K562 (cell line): ENCODE measurements at regions not wholly inside any gene's neighbourhood (a gene's known extent, or its start where the extent isn't known, plus 50 kb on each side); places are given as distances from the start of the nearest gene placed in this dataset.
"Not testable (repeated sequence)": the region's sequence is repeated elsewhere in the genome, so short reads cannot be mapped to it uniquely, and the experiment has no call there.

Experiments used
- ATAC-seq: fragments of 200-7000 bp; cut with Tn5 transposase; 3 replicates; pipeline ENCODE4 v1.9.1; 2020; ENCODE audit warnings: moderate library complexity
- BruUV-seq: library from RNA; stranded (reverse); fragments of 400-500 nt; replicated peaks from 2 replicates; lab custom pipeline; 2021; lab: Mats Ljungman, UMichigan
- CTCF ChIA-PET: fragments of 300-600 bp; formaldehyde crosslinking; extraction: SDS; loops from one replicate; lab custom pipeline; 2021; ENCODE audit warnings: low intra/inter-chr PET ratio; lab: Yijun Ruan, JAX
- POLR2A ChIA-PET: fragments of 300-600, 350-650 bp; sonication (Branson Sonifier 250); formaldehyde crosslinking; extraction: SDS; loops from one replicate; lab custom pipeline; 2021; ENCODE audit warnings: antibody characterized with exemption, inconsistent platforms; lab: Yijun Ruan, JAX
- DNase-seq, 4 experiments: peaks; one replicate each; pipeline versions ENCODE4 v3.0.0 to v3.0.0-alpha.2; 2011 to 2018; ENCODE audit warnings: low spot score in 3 of 4, mixed read lengths in 3 of 4; ENCODE audit errors: extremely low read depth in 1 of 4
- FAIRE-seq: peaks from 2 replicates; lab custom pipeline; 2011; peaks lifted over from hg19 to GRCh38; lab: Jason Lieb, UNC
- H2AFZ ChIP-seq: 2 replicates; pipeline ENCODE4 v1.6.0; 2011; ENCODE audit warnings: low read depth, low read length, control low read depth, inconsistent platforms
- H3K27ac ChIP-seq: fragments of 200-600 bp; 3 replicates; pipeline ENCODE4 v1.8.0; 2011; ENCODE audit warnings: low read depth, mild to moderate bottlenecking, control low read depth, inconsistent platforms, low read length, moderate library complexity, mixed read lengths; ENCODE audit errors: extremely low read depth
- H3K27me3 ChIP-seq, 2 experiments: fragments of 300-600 bp in 1 of 2; 2 replicates in 1 of 2; 3 replicates in 1 of 2; pipeline versions ENCODE4 v1.6.0 to v1.8.0; 2011; ENCODE audit warnings: inconsistent platforms in 2 of 2, low read length in 2 of 2, mild to moderate bottlenecking in 1 of 2, mixed read lengths in 1 of 2, moderate library complexity in 1 of 2; ENCODE audit not compliant: control insufficient read depth in 2 of 2, insufficient read depth in 2 of 2
- H3K36me3 ChIP-seq: fragments of 300-600 bp; 3 replicates; pipeline ENCODE4 v1.8.0; 2011; ENCODE audit warnings: mild to moderate bottlenecking, low read length, inconsistent platforms; ENCODE audit not compliant: control insufficient read depth, insufficient read depth
- H3K4me1 ChIP-seq, 2 experiments: fragments of 200-600 bp in 1 of 2; replicated peaks in 1 of 2; 2 replicates in 1 of 2; 3 replicates in 1 of 2; pipeline versions ENCODE4 v1.5.1 to v1.8.0; 2011; ENCODE audit warnings: inconsistent platforms in 2 of 2, low read length in 2 of 2, mild to moderate bottlenecking in 1 of 2, mixed read lengths in 1 of 2, moderate library complexity in 1 of 2; ENCODE audit not compliant: control insufficient read depth in 2 of 2, insufficient read depth in 2 of 2
- H3K4me2 ChIP-seq: 2 replicates; pipeline ENCODE4 v1.6.1; 2011; ENCODE audit warnings: low read length, control low read depth, inconsistent platforms, mixed read lengths; ENCODE audit not compliant: insufficient read depth
- H3K4me3 ChIP-seq: fragments of 200-600 bp; sonication (generic), shearing (Covaris generic); 2 replicates; pipeline ENCODE4 v1.5.1; 2016; ENCODE audit warnings: control low read depth, inconsistent platforms
- H3K79me2 ChIP-seq: fragments of 200-600 bp; 3 replicates; pipeline ENCODE4 v1.8.0; 2011; ENCODE audit warnings: low read length, inconsistent platforms; ENCODE audit not compliant: control insufficient read depth, insufficient read depth
- H3K9ac ChIP-seq, 2 experiments: 2 replicates each; pipeline versions ENCODE4 v1.6.0 to v1.6.1; 2011; ENCODE audit warnings: low read depth in 2 of 2, low read length in 2 of 2, control low read depth in 1 of 2, inconsistent platforms in 1 of 2, mild to moderate bottlenecking in 1 of 2, mixed read lengths in 1 of 2; ENCODE audit not compliant: insufficient read depth in 1 of 2
- H3K9me1 ChIP-seq: one replicate; pipeline ENCODE4 v1.6.0; 2011; ENCODE audit warnings: inconsistent platforms, mild to moderate bottlenecking, low read length, moderate library complexity; ENCODE audit not compliant: control insufficient read depth, insufficient read depth
- H3K9me3 ChIP-seq: replicated peaks from 2 replicates; pipeline ENCODE4 v1.5.1; 2011; ENCODE audit warnings: low read depth, low read length, inconsistent platforms; ENCODE audit not compliant: control insufficient read depth, insufficient read depth
- H4K20me1 ChIP-seq: replicated peaks from 2 replicates; pipeline ENCODE4 v1.6.1; 2011; ENCODE audit warnings: low read length, inconsistent platforms, mixed read lengths; ENCODE audit not compliant: control insufficient read depth, insufficient read depth
- REST ChIP-seq, 2 experiments: fragments of 450-650 bp; formaldehyde crosslinking in 1 of 2; IDR thresholded peaks; 2 replicates each; pipeline versions ENCODE4 v1.4.0 to v1.6.1; 2014 to 2020; ENCODE audit warnings: mild to moderate bottlenecking in 2 of 2, borderline replicate concordance in 1 of 2, low read depth in 1 of 2
- WGBS: fragments of 100-300 bp; shearing (Covaris generic); methylation state at CpG from one replicate; pipeline ENCODE4 v1.1.6; 2016; ENCODE audit warnings: low coverage, mixed read lengths; ENCODE audit not compliant: insufficient coverage; ENCODE audit errors: missing lambda C conversion rate; 5-methylcytosine and 5-hydroxymethylcytosine counted together
- in situ Hi-C: fragments of 300-500 bp; cut with MboI; formaldehyde crosslinking; loops from 4 replicates; pipeline ENCODE4 v1.15.0; 2018; ENCODE audit warnings: inconsistent platforms, mixed read lengths
- intact Hi-C: fragments of 100-400 bp; cut with micrococcal nuclease; formaldehyde crosslinking; loops from 2 replicates; pipeline ENCODE4 v1.14.2; 2022

DNA sequence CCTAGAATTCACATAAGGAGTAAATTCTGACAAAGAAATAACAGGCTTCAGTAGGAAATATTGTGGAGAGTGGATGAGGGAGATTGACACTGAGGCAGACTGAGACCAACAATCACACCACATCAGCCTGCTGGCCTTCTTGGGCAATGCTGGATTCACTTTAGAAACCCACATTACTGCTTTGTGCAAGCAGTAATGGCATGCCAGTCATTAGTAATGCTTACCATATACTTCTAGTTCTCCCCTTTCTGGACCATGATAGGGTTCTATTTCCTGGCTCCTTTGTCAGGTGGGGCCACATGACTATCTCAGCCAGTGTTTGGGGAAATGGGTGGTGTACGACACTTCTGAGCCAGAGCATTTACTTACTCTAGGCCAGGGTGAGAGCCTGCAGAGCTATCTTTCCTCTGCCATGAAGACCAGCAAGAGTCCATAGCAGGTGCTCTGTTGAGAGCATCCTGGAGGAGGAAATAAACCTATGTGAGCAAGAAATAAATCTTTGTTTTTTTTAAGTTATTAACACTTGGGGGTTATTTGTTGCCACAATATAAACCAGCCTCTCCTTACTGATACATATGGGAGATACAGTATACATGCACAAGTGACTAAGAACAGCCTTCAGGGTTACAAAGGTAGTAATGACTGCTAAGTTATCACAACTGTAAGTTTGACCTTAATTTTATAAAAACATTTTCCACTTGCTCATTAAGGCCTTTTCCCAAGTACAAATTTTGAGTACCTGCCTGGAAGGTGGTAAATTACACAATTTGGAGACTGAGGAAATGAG, 89.3 kb upstream of the TANK start (continued):
- no peak for TF ChIP-seq REST (IDR thresholded peaks at IDR 0.05; ENCODE audit: borderline replicate concordance)
- TF ChIP-seq REST (CRISPR knock-in tag; IDR thresholded peaks at IDR 0.05; ENCODE audit: low read depth): no peak
- TF ChIP-seq, all 486 proteins: peak for 0

- intact Hi-C loops, H3K79me2 ChIP-seq, H2AFZ ChIP-seq, FAIRE-seq, H3K36me3 ChIP-seq, in situ Hi-C loops, H3K4me1 ChIP-seq, H3K9ac ChIP-seq, H3K27me3 ChIP-seq, POLR2A ChIA-PET, CTCF ChIA-PET, BruUV-seq, H3K9me3 ChIP-seq, H3K4me2 ChIP-seq, DNase-seq, H3K4me3 ChIP-seq, H4K20me1 ChIP-seq, ATAC-seq, H3K27ac ChIP-seq, H3K9me1 ChIP-seq: not testable (repeated sequence)
- WGBS: 0% methylated on average over 2 of the region's 2 CpGs
Measured at GRCh38 chr2:161072436-161072835, 87.8 kb upstream of the TANK start.
